H54 (cell line): ENCODE measurements at regions not wholly inside any gene's neighbourhood (a gene's known extent, or its start where the extent isn't known, plus 50 kb on each side); places are given as distances from the start of the nearest gene placed in this dataset.
A peak's percentile ranks its signal among the peaks of the same experiment; 100 is the strongest.

ENCODE experiments used
- DNase-seq: peaks from one replicate; pipeline ENCODE4 v3.0.0; 2011; ENCODE audit warnings: low spot score, mixed read lengths; ENCODE audit not compliant: insufficient read length
- FAIRE-seq: peaks from 3 replicates; lab custom pipeline; 2011; peaks lifted over from hg19 to GRCh38; lab: Jason Lieb, UNC
- POLR2A ChIP-seq: IDR thresholded peaks from 2 replicates; pipeline ENCODE4 v1.6.1; 2011; ENCODE audit warnings: low read depth, mild to moderate bottlenecking, low read length

DNA sequence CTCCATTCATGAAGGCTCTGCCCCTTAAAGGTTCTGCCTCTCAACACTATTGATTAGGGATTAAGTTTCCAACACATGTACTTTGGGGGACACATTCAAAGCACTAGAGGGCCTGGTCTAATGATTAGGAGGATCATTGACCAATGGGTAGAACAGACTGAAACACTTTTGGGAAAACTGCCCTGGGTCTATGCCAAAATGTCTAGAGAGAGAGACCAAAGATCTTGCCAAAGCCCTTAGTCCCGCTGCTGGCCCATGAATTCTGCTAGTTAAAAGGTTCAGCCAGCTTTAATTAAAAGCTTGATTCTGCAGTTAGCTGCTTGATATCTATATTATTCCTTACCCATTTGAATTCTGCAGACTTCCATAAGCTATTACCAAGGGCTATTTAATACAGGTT lies 613.2 kb downstream of the SLC4A3 start:
- no peak for TF ChIP-seq POLR2A
- no peak for DNase-seq
- no peak for FAIRE-seq

GRCh38 chr2:220241423-220241822 lies 614.0 kb downstream of the SLC4A3 start:
- no peak for DNase-seq

GRCh38 chr2:220243571-220243970 lies 616.1 kb downstream of the SLC4A3 start:
- no peak for FAIRE-seq
- no peak for DNase-seq
- TF ChIP-seq POLR2A, result no peak

More at GRCh38 chr2:220241423-220241822, 614.0 kb downstream of the SLC4A3 start:
- no peak for TF ChIP-seq POLR2A
- FAIRE-seq, result peak; percentile 60

- no peak for DNase-seq
- no peak for FAIRE-seq
- TF ChIP-seq POLR2A, result no peak
Measured at GRCh38 chr2:220246386-220246785, 619.0 kb downstream of the SLC4A3 start.

DNA sequence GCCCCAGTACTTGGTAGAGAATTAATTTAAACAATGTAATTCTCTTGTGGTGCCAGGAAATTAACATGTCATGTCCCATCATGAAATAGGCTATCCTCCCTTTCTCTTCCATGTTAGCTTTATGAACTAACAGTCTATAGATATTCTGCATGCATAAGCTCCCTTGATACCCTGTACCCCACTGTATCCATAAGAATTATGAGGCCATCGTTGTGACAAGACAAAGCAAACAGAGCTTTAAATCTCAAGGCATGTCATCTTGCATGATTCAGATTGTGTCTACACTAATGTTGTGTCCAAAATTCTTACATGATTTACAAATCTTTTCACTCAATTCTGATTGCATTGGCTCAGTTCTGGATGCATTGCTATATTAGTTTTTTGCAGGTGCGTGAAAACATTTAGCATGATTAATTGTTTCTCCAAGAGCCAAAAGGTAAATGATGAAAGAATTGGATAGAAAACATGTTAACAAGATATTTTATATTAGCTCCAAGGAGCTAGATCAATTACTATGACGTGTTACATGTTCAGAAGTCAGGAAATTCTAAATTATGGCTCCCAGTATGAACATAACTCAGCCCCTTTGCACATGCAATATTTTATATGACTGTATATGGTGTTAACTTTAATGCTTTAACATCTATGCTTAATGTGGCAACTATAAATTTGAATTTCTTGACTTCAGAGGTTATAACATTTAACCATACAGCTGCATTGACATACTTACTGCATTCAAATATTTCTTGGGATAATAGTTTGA lies 620.3 kb downstream of the SLC4A3 start:
- no peak for DNase-seq
- no peak for TF ChIP-seq POLR2A
- FAIRE-seq, result no peak

DNA sequence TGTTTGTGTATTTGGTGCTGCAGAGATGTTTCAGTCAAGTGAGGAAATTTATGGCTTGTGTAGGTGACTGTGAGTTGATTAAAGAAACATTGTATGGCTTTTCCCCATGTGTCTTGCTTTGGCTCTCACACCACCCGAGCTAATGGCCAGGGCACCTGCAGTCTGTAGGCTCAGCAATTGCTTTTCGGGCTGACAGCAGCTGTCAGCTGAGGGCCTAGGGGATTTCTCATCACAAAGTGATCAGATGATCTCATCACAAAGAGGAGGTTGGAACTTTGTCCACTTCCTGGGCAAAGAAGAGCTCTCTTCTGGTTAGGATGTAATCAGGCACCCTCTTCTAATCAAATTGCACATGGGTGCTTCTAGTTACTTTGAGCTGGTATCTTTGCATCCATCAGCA lies 632.2 kb downstream of the SLC4A3 start:
- no peak for DNase-seq
- TF ChIP-seq POLR2A, result no peak
- no peak for FAIRE-seq

DNA sequence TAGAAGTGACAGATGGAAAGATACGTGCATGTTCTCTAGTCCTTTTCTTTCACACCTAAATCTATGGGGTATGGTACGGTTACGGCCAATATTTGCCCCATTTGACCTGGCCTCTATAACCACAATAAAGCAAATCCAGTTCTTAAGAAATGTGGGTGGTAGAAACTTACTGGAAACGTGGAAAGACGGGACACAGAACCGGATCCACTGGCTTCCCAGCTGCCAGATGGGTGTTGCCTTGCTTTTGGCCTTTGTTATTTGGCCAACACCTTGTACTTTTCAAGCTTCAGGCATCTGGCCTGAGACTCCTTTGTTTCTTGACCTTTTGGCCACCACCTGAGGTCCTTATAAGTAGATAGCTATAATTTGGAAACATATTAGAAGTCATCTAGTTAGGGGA lies 635.9 kb downstream of the SLC4A3 start:
- DNase-seq (no peak), FAIRE-seq (no peak)
- no peak for TF ChIP-seq POLR2A

GRCh38 chr2:220269367-220269766 lies 641.9 kb downstream of the SLC4A3 start:
- TF ChIP-seq POLR2A, result no peak
- FAIRE-seq (no peak), DNase-seq (no peak)

DNA sequence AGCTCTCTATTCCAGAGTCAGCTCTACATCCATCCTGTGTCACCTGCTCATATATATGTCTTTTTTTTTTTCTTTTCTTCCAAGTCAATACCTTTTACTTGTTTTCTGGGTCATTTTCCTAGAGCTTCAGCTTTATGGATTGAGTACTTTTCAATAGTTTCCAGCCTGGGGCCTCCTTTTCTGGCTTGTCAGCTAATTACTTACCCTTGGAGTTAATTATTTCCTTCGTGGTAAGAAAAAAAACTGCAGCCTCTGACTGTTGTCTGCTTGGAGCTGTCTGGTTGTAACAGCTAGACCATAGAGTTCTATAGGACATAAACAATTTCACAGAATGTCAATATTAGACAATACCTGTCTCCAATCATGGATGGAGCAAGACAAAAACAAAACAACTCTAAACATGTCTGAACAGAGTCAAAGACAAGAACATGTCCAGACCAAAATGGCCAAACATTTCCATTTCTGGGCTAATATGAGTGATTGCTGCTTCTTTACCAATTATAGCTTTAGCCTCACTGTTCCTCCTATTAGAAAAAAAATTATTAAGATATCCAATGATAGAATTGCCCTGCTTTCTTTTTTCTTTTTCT lies 643.1 kb downstream of the SLC4A3 start:
- TF ChIP-seq POLR2A, result no peak
- no peak for FAIRE-seq
- no peak for DNase-seq

GRCh38 chr2:220272656-220273055 lies 645.2 kb downstream of the SLC4A3 start:
- DNase-seq, result no peak
- no peak for TF ChIP-seq POLR2A
- FAIRE-seq, result no peak

DNA sequence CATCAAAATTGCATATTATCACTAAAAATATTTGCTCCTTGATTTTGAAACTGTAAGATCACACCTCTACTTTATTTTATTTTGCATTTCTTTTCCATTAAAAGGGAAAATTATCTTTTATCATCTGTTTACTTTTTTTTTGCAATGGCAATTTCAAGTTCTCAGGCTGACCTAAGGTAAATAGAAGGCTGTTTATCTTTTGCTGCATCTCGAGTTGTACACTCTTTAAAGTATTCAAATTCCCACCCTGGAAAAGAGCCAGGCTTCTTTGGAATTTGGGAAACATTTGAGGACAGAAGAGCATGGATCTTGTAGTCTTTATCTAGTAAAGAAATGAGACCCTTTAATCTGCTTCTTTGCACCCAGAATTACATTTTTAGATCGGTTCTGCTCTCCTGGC lies 645.7 kb downstream of the SLC4A3 start:
- FAIRE-seq (no peak), DNase-seq (no peak)
- no peak for TF ChIP-seq POLR2A

DNA sequence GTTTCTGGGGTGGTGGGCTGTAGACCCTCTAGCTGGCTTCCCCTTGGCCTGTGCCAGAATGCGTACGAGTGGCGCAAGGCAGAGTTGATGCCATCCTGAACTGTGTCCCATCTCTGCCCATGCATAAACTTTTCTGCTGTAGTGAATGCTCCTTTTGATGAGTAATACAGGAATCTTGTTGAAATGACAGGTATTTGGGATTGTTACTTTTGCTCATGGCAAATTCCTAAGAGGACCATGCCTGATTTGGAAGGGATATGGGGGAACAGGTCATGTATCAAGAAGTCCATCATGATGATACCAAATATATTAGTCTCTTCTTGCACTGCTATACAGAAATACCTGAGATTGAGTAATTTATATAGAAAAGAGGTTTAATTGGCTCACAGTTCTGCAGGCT lies 648.0 kb downstream of the SLC4A3 start:
- DNase-seq, result peak; percentile 13
- TF ChIP-seq POLR2A, result no peak
- peak; percentile 70 for FAIRE-seq

DNA sequence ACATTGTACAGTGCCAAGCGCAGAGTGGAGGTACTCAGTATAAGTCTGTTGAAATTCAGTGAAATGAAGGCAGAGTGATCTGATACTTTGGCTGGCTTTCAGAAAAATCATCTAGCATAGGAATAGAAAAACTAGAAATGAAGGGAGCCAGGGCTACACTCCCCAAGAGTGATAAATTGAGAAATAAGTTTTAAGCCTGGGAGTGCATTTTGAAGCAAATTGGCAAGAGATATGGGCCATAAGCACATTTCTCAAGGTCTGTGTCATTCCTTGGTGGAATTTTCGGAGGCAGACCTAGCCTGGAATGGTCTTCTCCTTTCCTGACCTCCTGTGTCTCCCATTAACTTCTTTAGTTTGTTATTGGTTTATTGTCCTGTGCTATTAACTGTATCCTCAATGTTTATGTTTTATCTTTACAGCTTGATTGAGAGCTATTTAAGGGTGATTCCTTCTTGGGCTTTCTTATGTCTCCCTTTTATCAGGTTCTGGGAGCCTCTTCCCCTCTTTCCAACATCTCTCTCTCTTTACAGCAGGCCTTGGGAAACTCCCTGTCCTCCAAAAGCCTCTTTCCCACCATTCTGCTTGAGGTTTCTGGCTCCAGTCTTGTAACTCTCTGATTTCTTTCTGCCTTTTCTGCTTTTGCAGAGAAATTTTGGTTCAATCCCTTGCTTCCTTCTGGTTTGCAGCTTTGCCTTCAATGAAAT lies 649.5 kb downstream of the SLC4A3 start:
- FAIRE-seq (no peak), DNase-seq (no peak)
- no peak for TF ChIP-seq POLR2A

- no peak for FAIRE-seq
- TF ChIP-seq POLR2A, result no peak
- no peak for DNase-seq
Measured at GRCh38 chr2:220277445-220277975, 650.1 kb downstream of the SLC4A3 start.
